Breast epithelium (tissue), 3 donors: ENCODE measurements at regions not wholly inside any gene's neighbourhood (a gene's known extent, or its start where the extent isn't known, plus 50 kb on each side); places are given as distances from the start of the nearest gene placed in this dataset.

Experiments used
- POLR2A ChIP-seq: fragments of 450-650 bp; IDR thresholded peaks from one replicate; pipeline ENCODE4 v1.6.1; 2016; ENCODE audit warnings: antibody characterized with exemption, mild to moderate bottlenecking, moderate library complexity
- POLR2AphosphoS5 ChIP-seq, 3 donors: sonication (generic); formaldehyde crosslinking; IDR thresholded peaks; one replicate each; pipeline ENCODE4 v1.6.1; 2017; ENCODE audit warnings: antibody characterized with exemption in 3 of 3
- TF ChIP-seq, protein P1 (sequence below), 3 donors: fragments of 450-650 bp; IDR thresholded peaks; one replicate each; pipeline ENCODE4 v1.5.1; 2016 to 2017; ENCODE audit warnings: antibody characterized with exemption in 3 of 3, mild to moderate bottlenecking in 3 of 3, moderate library complexity in 3 of 3

GRCh38 chr21:16837721-16838120 is 675.1 kb upstream of the CXADR start:
- TF ChIP-seq POLR2AphosphoS5 (IDR thresholded peaks at IDR 0.05): no peak
- TF ChIP-seq, protein P1, sequence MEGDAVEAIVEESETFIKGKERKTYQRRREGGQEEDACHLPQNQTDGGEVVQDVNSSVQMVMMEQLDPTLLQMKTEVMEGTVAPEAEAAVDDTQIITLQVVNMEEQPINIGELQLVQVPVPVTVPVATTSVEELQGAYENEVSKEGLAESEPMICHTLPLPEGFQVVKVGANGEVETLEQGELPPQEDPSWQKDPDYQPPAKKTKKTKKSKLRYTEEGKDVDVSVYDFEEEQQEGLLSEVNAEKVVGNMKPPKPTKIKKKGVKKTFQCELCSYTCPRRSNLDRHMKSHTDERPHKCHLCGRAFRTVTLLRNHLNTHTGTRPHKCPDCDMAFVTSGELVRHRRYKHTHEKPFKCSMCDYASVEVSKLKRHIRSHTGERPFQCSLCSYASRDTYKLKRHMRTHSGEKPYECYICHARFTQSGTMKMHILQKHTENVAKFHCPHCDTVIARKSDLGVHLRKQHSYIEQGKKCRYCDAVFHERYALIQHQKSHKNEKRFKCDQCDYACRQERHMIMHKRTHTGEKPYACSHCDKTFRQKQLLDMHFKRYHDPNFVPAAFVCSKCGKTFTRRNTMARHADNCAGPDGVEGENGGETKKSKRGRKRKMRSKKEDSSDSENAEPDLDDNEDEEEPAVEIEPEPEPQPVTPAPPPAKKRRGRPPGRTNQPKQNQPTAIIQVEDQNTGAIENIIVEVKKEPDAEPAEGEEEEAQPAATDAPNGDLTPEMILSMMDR (IDR thresholded peaks at IDR 0.05): no peak
- TF ChIP-seq POLR2A: no peak
